Lung (tissue), 11 donors: ENCODE measurements at regions not wholly inside any gene's neighbourhood (a gene's known extent, or its start where the extent isn't known, plus 50 kb on each side); places are given as distances from the start of the nearest gene placed in this dataset.

Experiments used
- ATAC-seq: fragments of 200-7000 bp; cut with Tn5 transposase; one replicate; pipeline ENCODE4 v1.9.1; 2020; ENCODE audit warnings: moderate number of reproducible peaks; ENCODE audit not compliant: insufficient read depth, low FRiP score
- DNase-seq, 3 donors: peaks; one replicate each; pipeline ENCODE4 v3.0.0-alpha.2; 2013 to 2017
- H3K27ac ChIP-seq, 2 donors: one replicate each; pipeline ENCODE4 v1.5.1; 2013; ENCODE audit warnings: mild to moderate bottlenecking in 2 of 2, moderate library complexity in 2 of 2, control low read depth in 1 of 2, inconsistent platforms in 1 of 2, low read depth in 1 of 2, low read length in 1 of 2
- H3K27me3 ChIP-seq, 3 donors: one replicate each; pipeline ENCODE4 v1.5.1; 2013; ENCODE audit warnings: low read length in 2 of 3; ENCODE audit not compliant: control insufficient read depth in 3 of 3, insufficient read depth in 3 of 3
- H3K36me3 ChIP-seq, 4 donors: one replicate each; pipeline ENCODE4 v1.5.1; 2013; ENCODE audit warnings: low read length in 4 of 4, mild to moderate bottlenecking in 1 of 4, moderate library complexity in 1 of 4; ENCODE audit not compliant: control insufficient read depth in 4 of 4, insufficient read depth in 4 of 4
- H3K4me1 ChIP-seq, 5 donors: one replicate each; pipeline ENCODE4 v1.5.1; 2013; ENCODE audit warnings: low read length in 5 of 5, mild to moderate bottlenecking in 2 of 5, moderate library complexity in 1 of 5; ENCODE audit not compliant: control insufficient read depth in 5 of 5, insufficient read depth in 5 of 5
- H3K4me3 ChIP-seq: one replicate; pipeline ENCODE4 v1.5.1; 2013; ENCODE audit warnings: mild to moderate bottlenecking, control low read depth, moderate library complexity
- H3K9ac ChIP-seq, 2 donors: one replicate each; pipeline ENCODE4 v1.5.1; 2013; ENCODE audit warnings: low read length in 2 of 2, control low read depth in 1 of 2; ENCODE audit not compliant: insufficient read depth in 1 of 2
- H3K9me3 ChIP-seq, 4 donors: one replicate each; pipeline ENCODE4 v1.5.1; 2013; ENCODE audit warnings: low read length in 3 of 4, mild to moderate bottlenecking in 1 of 4, moderate library complexity in 1 of 4; ENCODE audit not compliant: control insufficient read depth in 4 of 4, insufficient read depth in 3 of 4
- CTCF ChIP-seq: IDR thresholded peaks from 2 replicates; pipeline ENCODE4 v1.5.1; 2012; ENCODE audit warnings: mild to moderate bottlenecking; ENCODE audit errors: control extremely low read depth, extremely low read depth
- WGBS, 2 donors: extraction: QIAGEN DNeasy Blood & Tissue Kit; methylation state at CpG; one replicate each; pipeline ENCODE4 v1.1.7; 2013; 5-methylcytosine and 5-hydroxymethylcytosine counted together
- donor health status: control.
- donor health status: control.
- donor health status: Bipolar disorder and iron deficiency.
- donor health status: healthy.
- donor health status: DM: yes; HTN: yes; CAD: no.

- TF ChIP-seq CTCF, result no peak
Observed at GRCh38 chr3:15977090-15977489, 179.3 kb upstream of the ANKRD28 start.

DNA sequence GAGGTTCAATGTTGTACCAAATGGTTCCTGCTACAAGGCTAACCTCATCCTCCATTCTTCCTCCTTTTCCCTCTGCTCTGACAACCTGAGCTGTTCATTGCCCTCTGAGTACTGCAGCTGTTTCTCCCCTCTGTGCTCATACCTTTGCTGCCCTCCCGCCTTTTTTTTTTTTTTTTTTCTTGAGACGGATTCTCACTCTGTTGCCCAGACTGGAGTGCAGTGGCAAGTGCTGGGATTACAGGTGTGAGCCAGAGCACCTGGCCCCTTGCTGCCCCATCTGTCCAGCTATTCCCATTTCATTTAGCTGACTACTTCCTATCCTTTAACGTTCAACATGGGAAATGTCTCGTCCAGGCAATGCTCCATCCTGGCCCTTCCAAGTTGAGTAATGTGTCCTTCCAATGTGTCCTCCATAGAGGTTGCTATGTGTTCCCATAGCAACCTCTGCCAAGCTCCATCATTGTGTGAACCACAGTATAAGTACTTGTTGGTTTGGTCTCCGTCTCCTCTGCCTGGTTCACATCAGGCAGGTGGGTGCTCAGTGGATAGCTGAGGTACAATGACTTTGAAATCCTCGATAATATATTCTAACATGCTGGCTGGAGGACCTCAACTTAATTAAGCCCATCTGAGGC, 179.9 kb upstream of the ANKRD28 start:
- DNase-seq (no peak), ATAC-seq (no peak)
- no peak overlapping the region for H3K4me3 ChIP-seq
- H3K9ac ChIP-seq, result no peak overlapping the region
- TF ChIP-seq CTCF, result no peak
- 88 to 89% methylated on average over 6 of the region's 6 CpGs for WGBS, 2 donors
- no peak overlapping the region for H3K27ac ChIP-seq
- H3K27me3 ChIP-seq, result no peaks in the 10 kb centered on the region
- H3K4me1 ChIP-seq, result peaks cover 0 to 5% (median 0%) of the 10 kb centered on the region in 5 donors
- no peaks in the 10 kb centered on the region for H3K36me3 ChIP-seq
- peaks cover 0 to 2% (median 0%) of the 10 kb centered on the region in 4 donors for H3K9me3 ChIP-seq

More at GRCh38 chr3:15977090-15977489, 179.3 kb upstream of the ANKRD28 start:
- 80 to 83% methylated on average over 1 of the region's 1 CpG for WGBS, 2 donors
- Histone ChIP-seq H3K4me3 (no peak overlapping the region), H3K27ac (no peak overlapping the region), H3K4me1 (no peaks in the 10 kb centered on the region), H3K9me3 (peaks cover 0 to 2% (median 0%) of the 10 kb centered on the region in 4 donors), H3K36me3 (no peaks in the 10 kb centered on the region), H3K9ac (no peak overlapping the region), H3K27me3 (no peaks in the 10 kb centered on the region)
- DNase-seq (no peak), ATAC-seq (no peak)

DNA sequence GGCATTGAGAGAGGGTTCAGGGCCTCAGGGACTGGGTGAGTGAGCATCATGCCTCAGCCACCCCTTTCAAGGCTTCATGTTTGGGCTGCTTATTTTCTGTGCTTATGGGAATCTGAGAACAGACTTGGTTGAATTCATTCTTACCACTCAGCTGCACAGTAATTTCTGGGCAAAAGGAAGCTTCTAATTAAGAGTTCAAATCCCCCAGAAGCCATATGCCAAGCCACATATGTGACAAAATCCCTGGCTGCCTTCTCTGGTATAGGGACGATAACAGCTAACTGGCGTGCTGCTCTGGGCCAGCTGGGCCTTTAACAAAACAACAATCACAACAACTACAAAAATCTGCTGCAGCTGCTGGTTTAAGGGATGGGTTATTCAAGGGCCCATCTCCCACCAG, 181.0 kb upstream of the ANKRD28 start:
- Histone ChIP-seq H3K9ac (no peak overlapping the region), H3K4me3 (no peak overlapping the region), H3K4me1 (peaks cover 0 to 10% (median 0%) of the 10 kb centered on the region in 5 donors), H3K27ac (no peak overlapping the region), H3K27me3 (no peaks in the 10 kb centered on the region), H3K9me3 (no peaks in the 10 kb centered on the region), H3K36me3 (no peaks in the 10 kb centered on the region)
- 96 to 99% methylated on average over 2 of the region's 2 CpGs for WGBS, 2 donors
- DNase-seq, result no peak
- TF ChIP-seq CTCF, result no peak
- ATAC-seq, result no peak

- no peak for TF ChIP-seq CTCF
- Histone ChIP-seq H3K27ac (no peak overlapping the region), H3K4me3 (no peak overlapping the region), H3K36me3 (no peaks in the 10 kb centered on the region), H3K4me1 (peaks cover 0 to 10% (median 0%) of the 10 kb centered on the region in 5 donors), H3K27me3 (no peaks in the 10 kb centered on the region), H3K9ac (no peak overlapping the region), H3K9me3 (no peaks in the 10 kb centered on the region)
- WGBS, 2 donors, result 70 to 89% methylated on average over 2 of the region's 2 CpGs
- no peak for ATAC-seq
- DNase-seq, result no peak
Observed at GRCh38 chr3:15979495-15979894, 181.7 kb upstream of the ANKRD28 start.
